Myocyte (in vitro differentiated cells): ENCODE measurements at regions not wholly inside any gene's neighbourhood (a gene's known extent, or its start where the extent isn't known, plus 50 kb on each side); places are given as distances from the start of the nearest gene placed in this dataset.
A peak's percentile ranks its signal among the peaks of the same experiment; 100 is the strongest.
"Not testable (repeated sequence)": the region's sequence is repeated elsewhere in the genome, so short reads cannot be mapped to it uniquely, and the experiment has no call there.

Experiments used
- DNase-seq: peaks from one replicate; pipeline ENCODE4 v3.0.0-alpha.2; 2012; ENCODE audit warnings: low read depth

- DNase-seq: not testable (repeated sequence)
These were observed 73.8 kb upstream of the FANCC start for GRCh38 chr9:95391271-95391670.

- no peak for DNase-seq
These were observed 71.9 kb upstream of the FANCC start for GRCh38 chr9:95389373-95389772.

- DNase-seq: no peak
These were observed 69.3 kb upstream of the FANCC start for GRCh38 chr9:95386843-95387242.

DNA sequence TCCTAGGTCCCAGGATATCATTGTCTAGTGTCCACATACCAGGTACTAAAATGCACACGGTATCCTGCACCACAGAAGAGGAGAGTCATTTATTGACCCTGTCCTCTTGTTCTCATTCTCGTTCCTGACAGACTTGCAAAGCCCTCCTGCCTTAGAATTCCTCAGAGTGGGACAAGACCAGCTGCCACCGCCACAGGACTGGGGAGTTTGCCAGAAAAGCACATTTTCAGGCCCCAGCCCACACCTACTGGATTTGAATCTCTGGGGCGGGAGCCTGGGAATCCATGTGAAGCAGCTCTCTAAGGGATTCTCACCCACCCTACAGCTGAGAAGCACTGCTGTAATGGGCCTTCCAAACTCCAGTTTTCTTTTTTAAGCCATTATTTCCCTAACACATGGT, 68.0 kb upstream of the FANCC start:
- no peak for DNase-seq

DNA sequence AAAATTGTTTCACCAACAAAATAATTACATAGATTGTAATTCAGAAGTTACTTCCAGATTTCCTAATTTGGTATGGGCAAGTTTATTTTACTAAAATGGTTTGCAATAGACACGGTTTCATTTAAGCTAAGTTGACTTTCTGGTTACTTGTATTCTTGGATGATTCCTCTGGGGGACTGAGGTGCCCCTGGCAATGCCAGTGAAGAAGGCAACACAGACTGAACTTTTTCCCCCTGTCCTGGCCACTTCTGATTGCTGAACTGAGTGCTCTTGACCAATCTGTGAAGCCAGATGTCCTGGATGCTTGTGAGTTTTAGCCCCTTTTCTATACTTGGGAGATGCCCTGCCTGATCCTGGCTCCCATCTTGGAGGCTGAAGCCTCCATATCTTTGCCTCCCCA, 66.3 kb upstream of the FANCC start:
- DNase-seq: no peak

DNA sequence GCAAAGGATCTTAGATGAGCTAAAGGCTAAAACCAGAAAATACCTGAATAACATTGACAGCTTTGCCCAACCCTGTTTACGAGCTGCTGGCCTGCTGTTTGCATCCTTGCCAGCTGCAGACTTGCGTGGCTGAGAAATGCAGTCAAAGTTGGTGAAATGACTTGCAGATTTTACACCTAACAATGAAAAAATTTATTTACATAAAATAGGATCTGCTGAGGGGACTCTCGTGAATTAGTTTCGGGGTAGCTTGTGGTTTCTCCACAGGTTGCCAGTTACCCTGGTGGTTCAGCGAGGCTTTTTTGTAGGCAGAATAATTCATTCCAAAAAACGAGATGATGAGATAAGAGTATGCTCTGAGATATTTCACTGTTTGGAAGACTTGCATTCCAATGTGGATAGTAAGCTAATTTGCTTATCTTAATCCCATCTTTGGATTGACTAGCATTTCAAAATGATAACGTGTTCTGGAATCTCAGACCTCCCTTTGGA, 65.7 kb upstream of the FANCC start:
- no peak for DNase-seq

DNA sequence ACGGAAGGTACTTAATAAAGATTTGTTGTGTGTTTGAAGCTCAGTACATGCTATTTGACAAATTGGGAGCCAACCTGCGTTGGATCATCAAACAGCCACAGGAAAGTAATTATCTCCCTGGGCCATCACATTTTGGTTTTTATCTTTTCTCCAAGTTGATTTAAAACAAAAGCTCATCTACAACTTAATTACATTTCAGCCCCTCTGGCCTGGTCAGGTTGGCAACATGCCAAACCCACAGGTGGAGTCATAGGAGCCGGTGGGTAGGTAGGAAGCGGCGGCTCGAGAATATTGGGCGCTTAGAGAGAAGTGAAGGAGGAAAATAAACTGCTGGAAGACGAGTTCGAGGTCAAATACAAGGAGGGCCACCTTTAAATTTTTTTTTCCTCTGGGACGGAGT, 64.9 kb upstream of the FANCC start:
- DNase-seq: no peak

GRCh38 chr9:95381221-95381620, 63.7 kb upstream of the FANCC start:
- peak; percentile 16 for DNase-seq

GRCh38 chr9:95379630-95380029, 62.1 kb upstream of the FANCC start:
- no peak for DNase-seq

- DNase-seq: no peak
These were observed 56.4 kb upstream of the FANCC start for GRCh38 chr9:95373782-95374487.

DNA sequence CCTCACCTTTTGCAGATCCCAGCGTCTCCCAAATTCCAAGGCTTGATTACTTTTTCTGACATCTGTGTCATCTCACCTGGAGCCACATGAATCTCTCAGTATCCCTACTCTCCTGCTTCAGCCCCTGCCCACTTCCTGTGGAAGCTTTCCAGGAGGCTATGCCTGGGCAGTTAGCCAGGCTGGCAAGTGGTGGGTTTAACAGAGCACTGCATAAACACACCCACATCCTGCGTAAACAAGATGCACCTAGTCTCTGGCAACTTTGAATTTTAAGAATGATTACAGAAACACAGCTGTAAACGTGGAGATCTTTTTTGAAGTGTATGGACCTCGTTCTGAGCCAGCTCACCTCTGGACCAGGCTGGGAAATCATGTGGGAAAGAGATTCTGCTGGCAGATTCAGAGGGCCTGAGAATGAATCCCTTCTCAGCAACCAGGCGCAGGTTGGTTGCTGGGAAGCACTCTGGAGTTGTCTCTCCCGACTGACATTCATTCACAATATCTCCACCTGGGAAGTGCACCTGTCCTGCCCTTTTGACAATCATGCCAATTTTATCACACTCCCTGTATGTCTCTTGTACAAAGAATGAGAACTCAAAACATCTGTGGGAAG, 55.7 kb upstream of the FANCC start:
- peak; percentile 38 for DNase-seq

- no peak for DNase-seq
These were observed 52.6 kb upstream of the FANCC start for GRCh38 chr9:95370064-95370463.

DNA sequence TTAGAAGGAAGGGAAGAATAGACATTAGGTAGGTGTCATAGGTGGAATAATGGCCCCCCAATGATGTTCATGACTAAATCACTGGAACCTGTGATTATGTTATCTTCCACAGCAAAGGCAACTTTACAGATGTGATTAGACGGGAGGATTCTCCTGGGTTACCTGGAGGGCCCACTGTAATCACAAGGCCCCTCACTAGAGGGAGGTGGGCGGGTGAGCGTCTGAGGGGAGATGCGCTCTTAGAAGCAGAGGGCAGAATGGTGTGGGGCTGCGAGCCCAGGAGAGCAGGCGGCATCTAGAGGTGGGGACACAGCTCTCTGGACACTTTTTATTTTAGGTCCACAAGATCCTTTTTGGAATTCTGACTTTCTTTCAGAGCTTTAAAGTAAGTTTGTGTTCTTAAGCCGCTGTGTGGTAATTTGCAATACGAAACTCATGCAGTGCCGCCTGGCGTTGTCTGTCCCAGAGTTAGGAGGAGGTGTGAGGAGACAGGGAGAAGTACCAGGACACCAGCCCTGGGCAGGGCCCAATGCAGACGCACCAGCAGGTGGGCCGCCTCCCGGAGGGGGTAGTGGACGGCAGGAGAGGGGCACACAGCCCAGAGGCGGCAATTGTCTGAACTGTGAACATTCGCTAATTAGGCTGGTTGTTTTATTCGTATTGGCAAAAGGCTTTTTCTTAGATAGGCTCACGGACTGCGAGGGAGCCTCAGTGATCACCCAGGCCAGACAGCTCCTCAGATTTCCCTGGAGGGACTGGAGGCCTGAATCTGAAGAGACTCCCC, 51.1 kb upstream of the FANCC start:
- no peak for DNase-seq
